ENCODE measurements at regions not wholly inside any gene's neighbourhood (a gene's known extent, or its start where the extent isn't known, plus 50 kb on each side); places are given as distances from the start of the nearest gene placed in this dataset.

DNA sequence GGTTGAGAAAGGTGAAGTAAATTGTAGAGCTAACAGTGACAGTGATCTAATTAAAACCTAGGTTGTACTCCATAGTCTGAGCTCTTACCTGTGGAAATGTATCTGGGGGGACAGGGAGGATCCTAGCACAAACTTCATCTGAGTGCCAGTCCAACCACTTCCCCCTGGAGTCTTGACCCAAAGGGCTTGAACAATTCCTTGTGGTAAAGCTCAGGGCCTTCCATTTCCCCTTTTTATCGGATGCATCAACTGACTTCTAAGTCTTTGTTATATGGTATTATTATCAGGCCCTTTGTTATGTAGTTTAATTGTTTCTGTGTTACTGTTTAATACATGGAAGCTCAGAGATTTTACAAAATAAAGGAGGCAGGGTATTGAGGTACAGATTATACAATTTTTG, 140.2 kb upstream of the SESN3 start:
- Mint-ChIP-seq H3K36me3 (ENCODE audit: low read depth) (no peaks in the 10 kb centered on the region), H3K9me3 (no peaks in the 10 kb centered on the region), H3K27ac (no peak overlapping the region), H3K4me1 (ENCODE audit: low read depth) (no peaks in the 10 kb centered on the region), H3K27me3 (no peaks in the 10 kb centered on the region), H3K4me3 (no peak overlapping the region)
- Histone ChIP-seq H3K36me3 (ENCODE audit: insufficient read depth, low read length) (no peaks in the 10 kb centered on the region), H3K27me3 (ENCODE audit: control insufficient read depth in 1 of 2, insufficient read depth in 2 of 2, low read length in 2 of 2) (no peaks in the 10 kb centered on the region), H3K4me1 (ENCODE audit: insufficient read depth, low read length) (no peaks in the 10 kb centered on the region), H3K27ac (ENCODE audit: low read depth in 1 of 2, low read length in 2 of 2) (no peak overlapping the region), H3K9me3 (ENCODE audit: control insufficient read depth in 1 of 2, insufficient read depth in 1 of 2, low read length in 2 of 2) (no peaks in the 10 kb centered on the region), H3K4me3 (ENCODE audit: low read length) (no peak overlapping the region)
- ATAC-seq (ENCODE audit: poor library complexity), result no peak
- POLR2A ChIA-PET, result interaction anchor here (0.9 to 2.0 kb wide), 3 partner anchors 139 to 142 kb away, joined by 4 to 6 read pairs (median 4); partner anchors contain the start of gene SESN3
- intact Hi-C loops (cut with DNase I, micrococcal nuclease), result loop anchor here in 1 of 2 experiments (10.0 kb wide), 1 partner anchor 136 kb away; the partner anchor contains the start of gene SESN3
- CTCF ChIA-PET, result interaction anchor here (1.0 kb wide), 1 partner anchor 20 kb away, joined by 3 read pairs; no protein-coding TSS in a partner anchor
- peak in 2 of 14 experiments; percentile 12 to 19 for DNase-seq
- TF ChIP-seq, protein P1, sequence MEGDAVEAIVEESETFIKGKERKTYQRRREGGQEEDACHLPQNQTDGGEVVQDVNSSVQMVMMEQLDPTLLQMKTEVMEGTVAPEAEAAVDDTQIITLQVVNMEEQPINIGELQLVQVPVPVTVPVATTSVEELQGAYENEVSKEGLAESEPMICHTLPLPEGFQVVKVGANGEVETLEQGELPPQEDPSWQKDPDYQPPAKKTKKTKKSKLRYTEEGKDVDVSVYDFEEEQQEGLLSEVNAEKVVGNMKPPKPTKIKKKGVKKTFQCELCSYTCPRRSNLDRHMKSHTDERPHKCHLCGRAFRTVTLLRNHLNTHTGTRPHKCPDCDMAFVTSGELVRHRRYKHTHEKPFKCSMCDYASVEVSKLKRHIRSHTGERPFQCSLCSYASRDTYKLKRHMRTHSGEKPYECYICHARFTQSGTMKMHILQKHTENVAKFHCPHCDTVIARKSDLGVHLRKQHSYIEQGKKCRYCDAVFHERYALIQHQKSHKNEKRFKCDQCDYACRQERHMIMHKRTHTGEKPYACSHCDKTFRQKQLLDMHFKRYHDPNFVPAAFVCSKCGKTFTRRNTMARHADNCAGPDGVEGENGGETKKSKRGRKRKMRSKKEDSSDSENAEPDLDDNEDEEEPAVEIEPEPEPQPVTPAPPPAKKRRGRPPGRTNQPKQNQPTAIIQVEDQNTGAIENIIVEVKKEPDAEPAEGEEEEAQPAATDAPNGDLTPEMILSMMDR (IDR thresholded peaks at IDR 0.05), result no peak

DNA sequence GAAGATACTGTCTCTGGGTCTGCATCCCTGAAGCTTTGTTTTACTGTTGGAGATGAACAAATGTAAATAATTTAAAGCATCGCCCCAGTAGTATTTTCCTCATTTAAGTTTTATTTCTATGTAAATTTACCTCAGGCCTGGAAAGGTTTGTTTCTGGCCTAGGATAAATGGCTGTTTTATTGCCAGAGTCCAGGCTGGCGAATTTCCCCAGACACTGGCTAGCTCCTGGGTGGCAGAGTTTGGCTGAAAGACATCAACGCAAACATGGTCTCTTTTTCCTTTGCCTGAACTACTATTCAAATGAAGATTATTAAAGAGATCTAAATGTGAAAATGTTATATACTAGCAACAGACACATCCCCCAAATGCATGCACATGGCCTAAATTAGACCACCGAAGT, 136.7 kb upstream of the SESN3 start:
- DNase-seq, result no peak
- no peak for ATAC-seq (ENCODE audit: poor library complexity)
- intact Hi-C loops (cut with DNase I, micrococcal nuclease), result no loop called here
- Histone ChIP-seq H3K4me3 (ENCODE audit: low read length) (no peak overlapping the region), H3K9me3 (ENCODE audit: control insufficient read depth in 1 of 2, insufficient read depth in 1 of 2, low read length in 2 of 2) (no peaks in the 10 kb centered on the region), H3K27me3 (ENCODE audit: control insufficient read depth in 1 of 2, insufficient read depth in 2 of 2, low read length in 2 of 2) (no peaks in the 10 kb centered on the region), H3K27ac (ENCODE audit: low read depth in 1 of 2, low read length in 2 of 2) (no peak overlapping the region), H3K4me1 (ENCODE audit: insufficient read depth, low read length) (no peaks in the 10 kb centered on the region), H3K36me3 (ENCODE audit: insufficient read depth, low read length) (no peaks in the 10 kb centered on the region)
- TF ChIP-seq, protein P1 (IDR thresholded peaks at IDR 0.05), result no peak
- no peaks in the 10 kb centered on the region for H3K36me3 Mint-ChIP-seq (ENCODE audit: low read depth)
- H3K27me3 Mint-ChIP-seq, result no peaks in the 10 kb centered on the region
- ChIA-PET CTCF (no interaction called here), POLR2A (no interaction called here)
- no peak overlapping the region for H3K27ac Mint-ChIP-seq
- H3K4me1 Mint-ChIP-seq (ENCODE audit: low read depth), result peaks cover 7% of the 10 kb centered on the region
- no peaks in the 10 kb centered on the region for H3K9me3 Mint-ChIP-seq
- H3K4me3 Mint-ChIP-seq, result no peak overlapping the region

DNA sequence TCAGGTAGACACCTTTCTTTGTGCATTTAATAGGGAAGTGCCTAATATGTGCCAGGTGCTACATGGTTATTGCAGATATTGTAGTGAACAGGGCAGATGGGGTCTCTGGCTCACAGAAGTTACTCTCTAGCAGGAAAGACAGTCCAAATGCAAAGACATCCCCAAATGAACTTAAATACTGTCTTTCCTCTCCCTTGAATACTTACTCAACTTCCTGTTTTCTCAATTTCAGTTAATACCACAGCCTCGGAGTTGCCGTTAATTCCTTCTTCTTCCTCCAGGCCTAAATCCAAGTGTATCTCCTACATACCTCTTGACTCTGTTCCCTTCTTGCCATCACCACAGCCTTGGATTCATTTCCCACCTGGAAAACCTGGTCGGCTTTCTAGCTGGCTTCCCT, 134.3 kb upstream of the SESN3 start:
- Mint-ChIP-seq H3K36me3 (ENCODE audit: low read depth) (no peaks in the 10 kb centered on the region), H3K9me3 (no peaks in the 10 kb centered on the region), H3K27me3 (no peaks in the 10 kb centered on the region), H3K4me3 (no peak overlapping the region), H3K4me1 (ENCODE audit: low read depth) (peaks cover 7% of the 10 kb centered on the region), H3K27ac (no peak overlapping the region)
- H3K9me3 ChIP-seq (ENCODE audit: control insufficient read depth in 1 of 2, insufficient read depth in 1 of 2, low read length in 2 of 2), result no peaks in the 10 kb centered on the region
- intact Hi-C loops (cut with DNase I, micrococcal nuclease), result no loop called here
- ChIA-PET CTCF (no interaction called here), POLR2A (interaction anchor here (1.7 kb wide), 1 partner anchor 134 kb away, joined by 7 read pairs; the partner anchor contains the start of gene SESN3)
- no peak overlapping the region for H3K4me3 ChIP-seq (ENCODE audit: low read length)
- no peaks in the 10 kb centered on the region for H3K4me1 ChIP-seq (ENCODE audit: insufficient read depth, low read length)
- DNase-seq (no peak), ATAC-seq (ENCODE audit: poor library complexity) (no peak)
- no peak overlapping the region for H3K27ac ChIP-seq (ENCODE audit: low read depth in 1 of 2, low read length in 2 of 2)
- TF ChIP-seq, protein P1 (IDR thresholded peaks at IDR 0.05), result no peak
- no peaks in the 10 kb centered on the region for H3K27me3 ChIP-seq (ENCODE audit: control insufficient read depth in 1 of 2, insufficient read depth in 2 of 2, low read length in 2 of 2)
- no peaks in the 10 kb centered on the region for H3K36me3 ChIP-seq (ENCODE audit: insufficient read depth, low read length)
